HepG2 (cell line): ENCODE measurements at regions not wholly inside any gene's neighbourhood (a gene's known extent, or its start where the extent isn't known, plus 50 kb on each side); places are given as distances from the start of the nearest gene placed in this dataset.

ENCODE experiments used
- EZH2 ChIP-seq: conservative IDR thresholded peaks from 2 replicates; pipeline ENCODE4 v1.6.1; 2012; ENCODE audit warnings: mild to moderate bottlenecking, low read depth, low read length, moderate library complexity
- KLF13 ChIP-seq: sonication (generic); formaldehyde crosslinking; IDR thresholded peaks from 2 replicates; pipeline ENCODE4 v1.4.0; 2020; ENCODE audit warnings: mild to moderate bottlenecking, missing genetic modification reagents

- TF ChIP-seq EZH2: no peak
- TF ChIP-seq KLF13: no peak
Observed at GRCh38 chr3:107268469-107268868, 108.8 kb upstream of the CCDC54 start.
